ENCODE measurements at regions not wholly inside any gene's neighbourhood (a gene's known extent, or its start where the extent isn't known, plus 50 kb on each side); places are given as distances from the start of the nearest gene placed in this dataset.

DNA sequence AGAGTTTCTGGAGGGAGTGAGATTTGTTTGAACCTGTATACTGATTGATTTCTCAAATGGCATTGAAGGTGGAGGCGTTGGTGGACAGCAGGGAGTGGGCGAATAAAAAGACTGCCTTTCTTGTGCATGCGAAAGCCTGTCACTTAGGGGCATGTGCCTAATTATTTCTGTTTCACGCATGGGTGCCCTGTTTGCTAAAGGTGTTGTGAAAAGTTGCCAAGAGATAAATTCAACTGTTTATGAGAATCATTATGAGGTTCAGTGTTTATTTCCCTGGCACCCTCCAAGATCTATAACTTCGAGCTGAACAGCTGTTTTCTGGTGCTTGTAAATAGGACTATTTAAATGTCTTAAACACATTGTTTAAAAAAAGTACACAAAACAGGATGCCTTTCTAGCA is 67.4 kb upstream of the DMRTA1 start:
- Histone ChIP-seq H3K27ac (no peak overlapping the region), H3K9me3 (no peaks in the 10 kb centered on the region), H3K4me3 (no peak overlapping the region), H3K4me1 (no peaks in the 10 kb centered on the region), H3K4me2 (no peak overlapping the region)
- ChIA-PET POLR2A (no interaction called here), CTCF (interaction anchor here (1.3 to 1.6 kb wide), 2 partner anchors 11 to 567 kb away, joined by 4 read pairs; no protein-coding TSS in a partner anchor)
- DNase-seq (ENCODE audit: low read depth in 1 of 2, low spot score in 1 of 2) (no peak), ATAC-seq (no peak), FAIRE-seq (no peak)
- TF ChIP-seq ZFP36 (IDR thresholded peaks at IDR 0.05; ENCODE audit: borderline replicate concordance, partially characterized antibody) (no peak), FOSB (CRISPR knock-in tag; IDR thresholded peaks at IDR 0.05) (no peak), CEBPB (IDR thresholded peaks at IDR 0.05) (no peak)
- WGBS (ENCODE audit: missing lambda C conversion rate), result 82% methylated on average over 5 of the region's 5 CpGs

DNA sequence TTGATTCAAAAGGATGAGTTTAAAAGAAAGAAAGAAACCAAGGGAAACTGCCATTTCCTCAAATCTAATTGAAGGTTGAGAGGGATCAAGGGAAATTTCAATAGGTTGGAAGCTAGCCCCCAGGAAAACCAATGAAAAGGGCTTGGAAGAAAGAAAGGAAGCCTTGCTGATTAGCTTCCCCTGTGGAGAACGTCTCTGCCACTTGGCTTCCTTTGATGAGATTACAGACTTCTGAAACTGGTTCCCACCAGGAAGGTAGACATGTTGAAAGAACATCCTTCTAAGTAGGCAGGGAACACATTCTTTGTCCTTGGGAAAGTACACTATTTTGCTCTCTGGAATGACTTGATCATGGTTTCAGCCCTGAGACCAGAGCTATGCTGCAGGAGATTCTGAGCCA is 65.5 kb upstream of the DMRTA1 start:
- H3K4me2 ChIP-seq, result no peak overlapping the region
- ChIA-PET CTCF (interaction anchor here (0.6 kb wide), 1 partner anchor 214 kb away, joined by 4 read pairs; no protein-coding TSS in a partner anchor), POLR2A (no interaction called here)
- TF ChIP-seq, protein P1, sequence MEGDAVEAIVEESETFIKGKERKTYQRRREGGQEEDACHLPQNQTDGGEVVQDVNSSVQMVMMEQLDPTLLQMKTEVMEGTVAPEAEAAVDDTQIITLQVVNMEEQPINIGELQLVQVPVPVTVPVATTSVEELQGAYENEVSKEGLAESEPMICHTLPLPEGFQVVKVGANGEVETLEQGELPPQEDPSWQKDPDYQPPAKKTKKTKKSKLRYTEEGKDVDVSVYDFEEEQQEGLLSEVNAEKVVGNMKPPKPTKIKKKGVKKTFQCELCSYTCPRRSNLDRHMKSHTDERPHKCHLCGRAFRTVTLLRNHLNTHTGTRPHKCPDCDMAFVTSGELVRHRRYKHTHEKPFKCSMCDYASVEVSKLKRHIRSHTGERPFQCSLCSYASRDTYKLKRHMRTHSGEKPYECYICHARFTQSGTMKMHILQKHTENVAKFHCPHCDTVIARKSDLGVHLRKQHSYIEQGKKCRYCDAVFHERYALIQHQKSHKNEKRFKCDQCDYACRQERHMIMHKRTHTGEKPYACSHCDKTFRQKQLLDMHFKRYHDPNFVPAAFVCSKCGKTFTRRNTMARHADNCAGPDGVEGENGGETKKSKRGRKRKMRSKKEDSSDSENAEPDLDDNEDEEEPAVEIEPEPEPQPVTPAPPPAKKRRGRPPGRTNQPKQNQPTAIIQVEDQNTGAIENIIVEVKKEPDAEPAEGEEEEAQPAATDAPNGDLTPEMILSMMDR (IDR thresholded peaks at IDR 0.05), result no peak
- TF ChIP-seq MYC (IDR thresholded peaks at IDR 0.05; ENCODE audit: borderline replicate concordance, low read length) (no peak), NR3C1 (IDR thresholded peaks at IDR 0.05) (no peak), BHLHE40 (IDR thresholded peaks at IDR 0.05; ENCODE audit: low read depth, low read length) (no peak), TFCP2L1 (CRISPR knock-in tag; IDR thresholded peaks at IDR 0.05) (no peak), CEBPB (IDR thresholded peaks at IDR 0.05) (no peak), ESRRA (IDR thresholded peaks at IDR 0.05; ENCODE audit: borderline replicate concordance, low read length) (no peak), ZFP36 (IDR thresholded peaks at IDR 0.05; ENCODE audit: borderline replicate concordance, partially characterized antibody) (no peak), RFX5 (IDR thresholded peaks at IDR 0.05) (no peak), RCOR1 (IDR thresholded peaks at IDR 0.05; ENCODE audit: low read depth, low read length) (no peak), GATA3 (IDR thresholded peaks at IDR 0.05; ENCODE audit: borderline replicate concordance) (no peak), CHD2 (IDR thresholded peaks at IDR 0.05; ENCODE audit: low read length, partially characterized antibody) (no peak), EHMT2 (IDR thresholded peaks at IDR 0.05; ENCODE audit: low read depth) (no peak), CBX8 (IDR thresholded peaks at IDR 0.05) (no peak), KDM5A (IDR thresholded peaks at IDR 0.05) (no peak), PHF8 (IDR thresholded peaks at IDR 0.05; ENCODE audit: borderline replicate concordance, low read depth) (no peak), FOXS1 (CRISPR knock-in tag; IDR thresholded peaks at IDR 0.05) (no peak)
- TF ChIP-seq, protein P2, sequence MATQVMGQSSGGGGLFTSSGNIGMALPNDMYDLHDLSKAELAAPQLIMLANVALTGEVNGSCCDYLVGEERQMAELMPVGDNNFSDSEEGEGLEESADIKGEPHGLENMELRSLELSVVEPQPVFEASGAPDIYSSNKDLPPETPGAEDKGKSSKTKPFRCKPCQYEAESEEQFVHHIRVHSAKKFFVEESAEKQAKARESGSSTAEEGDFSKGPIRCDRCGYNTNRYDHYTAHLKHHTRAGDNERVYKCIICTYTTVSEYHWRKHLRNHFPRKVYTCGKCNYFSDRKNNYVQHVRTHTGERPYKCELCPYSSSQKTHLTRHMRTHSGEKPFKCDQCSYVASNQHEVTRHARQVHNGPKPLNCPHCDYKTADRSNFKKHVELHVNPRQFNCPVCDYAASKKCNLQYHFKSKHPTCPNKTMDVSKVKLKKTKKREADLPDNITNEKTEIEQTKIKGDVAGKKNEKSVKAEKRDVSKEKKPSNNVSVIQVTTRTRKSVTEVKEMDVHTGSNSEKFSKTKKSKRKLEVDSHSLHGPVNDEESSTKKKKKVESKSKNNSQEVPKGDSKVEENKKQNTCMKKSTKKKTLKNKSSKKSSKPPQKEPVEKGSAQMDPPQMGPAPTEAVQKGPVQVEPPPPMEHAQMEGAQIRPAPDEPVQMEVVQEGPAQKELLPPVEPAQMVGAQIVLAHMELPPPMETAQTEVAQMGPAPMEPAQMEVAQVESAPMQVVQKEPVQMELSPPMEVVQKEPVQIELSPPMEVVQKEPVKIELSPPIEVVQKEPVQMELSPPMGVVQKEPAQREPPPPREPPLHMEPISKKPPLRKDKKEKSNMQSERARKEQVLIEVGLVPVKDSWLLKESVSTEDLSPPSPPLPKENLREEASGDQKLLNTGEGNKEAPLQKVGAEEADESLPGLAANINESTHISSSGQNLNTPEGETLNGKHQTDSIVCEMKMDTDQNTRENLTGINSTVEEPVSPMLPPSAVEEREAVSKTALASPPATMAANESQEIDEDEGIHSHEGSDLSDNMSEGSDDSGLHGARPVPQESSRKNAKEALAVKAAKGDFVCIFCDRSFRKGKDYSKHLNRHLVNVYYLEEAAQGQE (IDR thresholded peaks at IDR 0.05), result no peak
- TF ChIP-seq, protein P3, sequence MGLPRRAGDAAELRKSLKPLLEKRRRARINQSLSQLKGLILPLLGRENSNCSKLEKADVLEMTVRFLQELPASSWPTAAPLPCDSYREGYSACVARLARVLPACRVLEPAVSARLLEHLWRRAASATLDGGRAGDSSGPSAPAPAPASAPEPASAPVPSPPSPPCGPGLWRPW (IDR thresholded peaks at IDR 0.05), result no peak
- TF ChIP-seq, protein P4, sequence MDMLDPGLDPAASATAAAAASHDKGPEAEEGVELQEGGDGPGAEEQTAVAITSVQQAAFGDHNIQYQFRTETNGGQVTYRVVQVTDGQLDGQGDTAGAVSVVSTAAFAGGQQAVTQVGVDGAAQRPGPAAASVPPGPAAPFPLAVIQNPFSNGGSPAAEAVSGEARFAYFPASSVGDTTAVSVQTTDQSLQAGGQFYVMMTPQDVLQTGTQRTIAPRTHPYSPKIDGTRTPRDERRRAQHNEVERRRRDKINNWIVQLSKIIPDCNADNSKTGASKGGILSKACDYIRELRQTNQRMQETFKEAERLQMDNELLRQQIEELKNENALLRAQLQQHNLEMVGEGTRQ (IDR thresholded peaks at IDR 0.05), result no peak
- no peaks in the 10 kb centered on the region for H3K4me1 ChIP-seq
- ATAC-seq (no peak), FAIRE-seq (no peak), DNase-seq (ENCODE audit: low read depth in 1 of 2, low spot score in 1 of 2) (no peak)
- no peak overlapping the region for H3K27ac ChIP-seq
- 23% methylated on average over 1 of the region's 1 CpG for WGBS (ENCODE audit: missing lambda C conversion rate)
- no peaks in the 10 kb centered on the region for H3K9me3 ChIP-seq
- no peak overlapping the region for H3K4me3 ChIP-seq

Measured in A549 (cell line).